Tongue (tissue), 1 donor: ENCODE measurements at regions not wholly inside any gene's neighbourhood (a gene's known extent, or its start where the extent isn't known, plus 50 kb on each side); places are given as distances from the start of the nearest gene placed in this dataset.

Source experiments
- DNase-seq: peaks from one replicate; pipeline ENCODE4 v3.0.0-alpha.2; 2015

GRCh38 chr6:154561750-154562149 is 51.3 kb upstream of the CNKSR3 start:
- DNase-seq = no peak

DNA sequence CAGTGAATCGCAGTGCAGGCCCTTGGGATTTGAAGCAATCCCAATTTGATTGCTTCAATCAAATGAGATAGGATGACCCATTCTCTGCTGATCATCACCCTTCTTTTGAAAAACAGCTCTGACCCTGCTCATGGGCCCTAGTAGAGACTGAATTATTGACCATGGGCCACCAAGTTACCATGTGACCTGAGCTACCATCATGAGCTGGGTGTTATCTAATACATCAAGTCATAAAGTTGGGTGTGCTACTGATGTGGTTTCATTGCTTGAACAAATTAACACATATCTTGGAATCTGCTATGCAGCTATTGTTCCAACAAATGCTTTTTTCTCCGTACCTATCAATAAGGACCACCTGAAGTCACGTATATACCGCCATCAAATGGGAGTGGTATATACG is 54.8 kb upstream of the CNKSR3 start:
- no peak for DNase-seq

DNA sequence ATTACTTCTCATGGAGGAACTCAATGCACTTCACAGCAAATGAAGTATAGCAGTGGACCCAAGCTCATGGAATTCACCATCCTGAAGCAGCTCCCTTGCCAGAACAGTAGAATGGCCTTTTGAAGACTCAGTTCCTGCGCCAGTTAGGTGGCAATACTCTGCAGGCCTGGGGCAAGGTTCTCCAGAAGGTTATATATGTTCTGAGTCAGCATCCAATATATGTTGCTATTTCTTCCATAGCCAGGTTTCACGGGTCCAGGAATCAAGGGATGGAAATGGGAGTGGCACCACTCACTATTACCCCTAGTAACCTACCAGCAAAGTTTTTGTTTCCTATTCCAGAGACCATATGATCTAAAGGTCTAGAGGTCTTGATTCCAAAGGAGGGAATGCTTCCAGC is 56.4 kb upstream of the CNKSR3 start:
- no peak for DNase-seq

- no peak for DNase-seq
These were observed 57.3 kb upstream of the CNKSR3 start for GRCh38 chr6:154567695-154568220.

DNA sequence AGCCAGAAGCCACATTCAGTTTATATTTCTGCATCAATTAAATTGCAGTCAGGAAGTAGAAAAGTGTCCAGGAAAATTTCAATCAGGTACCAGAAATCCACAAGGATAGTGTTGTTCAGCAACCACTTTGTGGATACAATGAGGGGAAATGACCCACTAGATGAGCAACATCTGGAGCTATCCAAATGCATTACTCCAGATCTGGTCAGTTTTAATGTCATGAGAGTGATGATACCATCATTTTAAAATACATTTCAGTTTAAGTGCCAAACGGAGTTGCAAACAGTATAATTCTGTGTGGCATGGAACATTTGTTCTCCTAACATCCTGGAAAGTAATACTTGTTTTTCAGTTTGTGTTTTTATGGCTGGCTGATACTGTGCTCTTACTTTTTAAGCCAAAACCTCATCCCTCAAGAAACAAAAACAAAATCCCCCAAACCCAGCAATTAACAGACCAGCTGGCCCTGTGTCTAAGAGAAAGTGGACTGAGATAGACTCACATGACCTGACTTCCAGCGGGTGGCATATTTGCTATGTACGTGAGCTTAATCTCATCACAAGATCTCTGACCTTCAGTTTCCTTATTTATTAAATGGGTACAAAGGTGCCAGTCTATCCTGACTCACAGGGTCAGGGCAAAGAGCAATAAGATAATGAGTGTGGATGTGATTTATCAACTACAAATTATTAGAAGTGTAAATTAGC is 58.8 kb upstream of the CNKSR3 start:
- DNase-seq = peak; percentile 64

GRCh38 chr6:154570505-154570904 is 60.0 kb upstream of the CNKSR3 start:
- DNase-seq = no peak

DNA sequence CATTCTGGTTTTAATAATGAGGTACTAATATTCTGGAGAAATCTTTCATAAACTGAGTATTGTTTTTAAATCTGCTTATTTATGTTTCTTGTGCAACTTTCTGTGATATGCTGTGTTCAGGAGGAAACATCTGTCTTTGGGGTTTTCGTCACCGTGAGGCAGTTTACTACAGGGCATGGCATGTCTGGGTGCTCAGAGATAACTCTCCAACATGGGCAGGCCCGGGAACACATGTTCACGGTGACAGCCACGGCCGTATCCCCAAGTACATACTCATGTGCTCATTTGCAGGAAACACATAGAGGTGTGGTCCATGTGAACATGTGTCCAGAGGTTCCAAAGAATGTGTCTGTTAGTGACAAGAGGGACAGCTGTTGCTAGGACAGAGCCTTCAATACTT is 62.1 kb upstream of the CNKSR3 start:
- no peak for DNase-seq

GRCh38 chr6:154578004-154578559 is 67.6 kb upstream of the CNKSR3 start:
- DNase-seq = no peak

DNA sequence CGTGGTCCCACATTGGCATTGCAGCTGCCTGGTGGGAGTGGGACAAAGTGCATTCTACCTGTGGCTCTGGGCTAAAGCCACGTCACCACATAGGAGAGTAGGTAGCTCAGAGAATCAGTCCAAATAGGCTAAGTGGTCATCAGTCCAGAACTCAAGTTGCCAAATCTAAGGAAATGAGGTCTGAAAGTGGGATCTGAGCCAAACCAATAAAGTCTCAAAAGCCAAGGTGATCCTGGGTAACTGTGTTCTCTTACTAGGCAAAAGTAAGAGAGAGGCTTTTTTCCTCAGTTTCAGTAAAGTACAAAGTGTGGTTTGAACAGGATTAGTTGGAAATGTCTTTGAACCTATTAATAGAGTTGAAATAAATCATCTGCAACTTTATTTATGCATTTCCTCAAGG is 68.6 kb upstream of the CNKSR3 start:
- no peak for DNase-seq

GRCh38 chr6:154579485-154579884 is 69.0 kb upstream of the CNKSR3 start:
- no peak for DNase-seq

- DNase-seq = no peak
These were observed 70.1 kb upstream of the CNKSR3 start for GRCh38 chr6:154580397-154581135.

GRCh38 chr6:154582696-154583095 is 72.2 kb upstream of the CNKSR3 start:
- no peak for DNase-seq

- DNase-seq = no peak
These were observed 73.2 kb upstream of the CNKSR3 start for GRCh38 chr6:154583546-154584188.

DNA sequence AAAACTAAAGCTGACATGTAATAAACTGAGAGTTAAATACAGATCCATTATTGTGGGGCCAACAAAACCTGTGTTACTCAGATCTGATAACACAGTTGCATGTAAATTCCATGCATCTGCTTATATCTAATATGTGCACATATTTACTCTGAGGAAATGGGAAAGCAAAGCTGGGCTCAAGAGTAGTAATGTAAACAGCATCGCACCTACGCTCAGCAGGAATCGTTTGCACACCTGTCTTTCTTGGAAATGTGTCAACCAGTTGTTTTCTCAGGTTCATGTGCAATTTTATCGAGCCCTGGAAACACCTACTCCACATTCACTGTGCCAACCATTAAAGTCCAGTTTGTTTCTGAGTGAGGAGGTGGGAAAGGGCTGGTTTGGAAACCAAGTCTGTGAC is 80.3 kb upstream of the CNKSR3 start:
- DNase-seq = peak; percentile 26

DNA sequence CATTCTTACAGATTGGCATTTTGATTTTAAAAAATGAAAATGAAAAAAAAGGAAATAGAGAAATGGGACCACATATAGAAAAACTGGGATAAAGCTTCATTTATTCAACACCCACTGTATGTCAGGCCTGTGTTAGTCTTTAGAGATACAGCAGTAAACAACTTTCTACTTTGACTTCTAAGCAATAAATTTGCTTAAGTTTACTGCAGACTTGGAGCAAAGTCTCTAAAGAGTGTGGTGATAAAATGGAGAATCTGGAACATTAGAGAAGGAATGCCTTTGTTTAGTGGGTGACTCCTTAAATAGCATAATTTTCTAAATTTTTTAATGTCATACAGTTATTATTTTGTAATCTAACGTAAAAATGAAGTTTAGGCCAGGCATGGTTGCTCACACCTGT is 80.7 kb upstream of the CNKSR3 start:
- DNase-seq = no peak

DNA sequence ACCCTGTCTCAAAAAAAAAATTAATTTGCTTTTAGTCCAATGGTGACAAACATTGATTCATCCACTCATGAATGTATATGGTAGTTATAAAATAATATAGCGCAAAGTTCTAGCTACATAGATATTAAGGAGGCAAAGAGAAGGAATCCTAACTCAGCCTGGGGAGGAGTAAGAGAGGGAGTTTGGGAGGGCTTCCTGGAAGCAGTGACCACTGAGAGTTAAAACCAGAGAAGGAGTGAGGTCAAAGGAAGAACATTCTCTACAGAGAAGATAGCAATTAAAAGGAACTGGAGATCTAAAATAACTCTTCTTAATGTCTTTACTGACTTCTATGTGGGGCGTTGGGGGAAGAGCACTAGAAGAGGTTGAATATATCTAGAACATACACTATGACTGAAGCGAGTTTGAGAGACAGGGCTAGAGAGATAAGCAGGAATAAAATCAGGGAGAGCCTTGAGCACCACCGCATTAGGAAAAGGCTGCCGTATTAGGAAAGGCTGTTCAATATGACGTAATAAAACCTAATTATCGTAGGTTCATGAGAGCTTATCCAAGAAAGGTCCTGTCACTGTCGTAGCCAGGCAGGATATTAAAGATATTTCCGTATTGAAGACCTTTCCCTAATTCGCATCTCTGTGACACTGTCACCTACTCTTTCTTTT is 81.8 kb upstream of the CNKSR3 start:
- DNase-seq = no peak

- no peak for DNase-seq
These were observed 82.6 kb upstream of the CNKSR3 start for GRCh38 chr6:154593122-154593521.

DNA sequence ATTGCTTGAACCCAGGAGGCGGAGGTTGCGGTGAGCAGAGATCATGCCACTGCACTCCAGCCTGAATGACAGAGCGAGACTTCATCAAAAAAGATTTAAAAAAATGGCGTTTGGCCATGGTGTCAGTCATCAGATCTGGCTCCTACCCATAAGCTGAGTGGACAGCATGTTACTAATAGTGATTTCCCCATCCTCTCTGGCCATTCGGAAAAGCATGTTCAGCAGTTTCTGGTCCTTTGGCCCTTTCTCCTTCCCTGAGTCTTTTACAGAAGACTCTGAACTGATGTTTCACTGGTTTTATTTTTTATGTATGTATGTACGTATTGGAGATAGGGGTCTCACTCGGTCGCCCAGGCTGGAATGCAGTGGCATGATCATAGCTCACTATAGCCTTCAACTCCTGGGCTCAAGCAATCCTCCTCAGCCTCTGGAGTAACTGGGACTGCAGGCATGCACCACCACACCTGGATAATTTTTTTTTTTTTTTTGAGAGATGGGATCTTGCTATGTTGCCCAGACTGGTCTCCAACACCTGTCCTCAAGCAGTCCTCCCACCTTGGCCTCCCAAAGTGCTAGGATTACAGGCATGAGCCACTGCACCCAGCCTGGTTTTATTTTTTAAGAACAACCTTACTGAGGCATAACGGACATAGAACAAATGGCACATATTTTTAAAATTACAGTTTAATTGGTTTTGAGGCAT is 84.2 kb upstream of the CNKSR3 start:
- no peak for DNase-seq

DNA sequence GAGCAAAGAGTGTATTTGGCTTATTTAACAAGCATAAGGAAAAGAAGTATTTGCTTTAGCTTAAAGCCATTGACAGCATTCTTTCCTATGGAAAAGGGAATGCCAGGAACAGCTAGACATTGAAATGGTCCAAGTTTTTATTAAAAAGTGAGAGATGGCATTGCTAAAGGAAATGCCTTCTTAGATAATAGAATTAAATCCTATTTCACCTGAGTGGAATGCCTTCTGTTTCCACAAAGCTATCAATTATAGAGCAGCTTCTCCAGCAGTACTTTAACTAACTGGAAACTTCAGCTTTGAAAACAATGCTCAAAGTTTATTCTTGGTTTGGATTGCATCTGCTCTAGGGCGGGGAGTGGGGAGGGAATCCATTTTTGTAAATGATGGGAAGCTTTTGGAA is 85.1 kb upstream of the CNKSR3 start:
- peak; percentile 37 for DNase-seq

- DNase-seq = no peak
These were observed 85.5 kb upstream of the CNKSR3 start for GRCh38 chr6:154596009-154596408.

DNA sequence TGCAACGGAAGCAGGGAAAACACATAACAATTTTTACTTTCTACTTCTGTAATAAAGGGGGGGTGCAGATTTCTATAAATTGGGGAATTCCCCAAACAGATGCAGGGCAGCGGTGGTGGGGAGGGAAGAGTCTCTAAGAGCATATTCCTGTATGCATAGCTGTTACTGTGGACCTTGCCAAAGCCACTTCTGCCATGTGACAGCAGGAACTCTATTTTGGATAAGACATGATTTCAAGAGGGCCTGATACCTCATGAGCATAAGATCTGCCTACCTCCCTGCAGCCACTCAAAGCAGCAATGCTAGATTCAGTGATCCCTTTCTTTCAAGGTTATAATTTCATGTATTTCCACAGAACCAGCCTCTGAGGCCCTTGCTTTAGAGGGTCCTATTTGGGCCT is 86.2 kb upstream of the CNKSR3 start:
- DNase-seq = no peak

DNA sequence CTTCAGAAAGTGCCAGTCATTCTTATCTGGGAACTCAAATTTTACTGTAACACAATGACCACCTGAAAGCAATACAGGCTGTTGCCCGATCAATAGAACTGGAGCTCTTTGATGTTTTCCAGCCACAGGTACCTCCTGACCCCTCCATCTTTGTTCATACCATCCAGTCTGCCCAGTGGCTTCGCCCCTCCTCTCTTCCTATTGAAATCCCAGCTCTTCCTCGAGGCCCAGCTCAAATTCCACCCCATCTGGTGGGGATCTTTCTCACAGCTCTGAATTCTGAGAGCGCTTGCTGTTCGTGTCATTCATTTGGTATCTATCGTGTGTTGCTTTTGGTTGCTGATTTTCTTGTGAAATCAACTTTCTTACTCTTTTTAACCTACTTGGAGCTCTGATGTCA is 87.9 kb upstream of the CNKSR3 start:
- DNase-seq = peak; percentile 12
